ENCODE measurements at regions not wholly inside any gene's neighbourhood (a gene's known extent, or its start where the extent isn't known, plus 50 kb on each side); places are given as distances from the start of the nearest gene placed in this dataset.
"Not testable (repeated sequence)": the region's sequence is repeated elsewhere in the genome, so short reads cannot be mapped to it uniquely, and the experiment has no call there.

DNA sequence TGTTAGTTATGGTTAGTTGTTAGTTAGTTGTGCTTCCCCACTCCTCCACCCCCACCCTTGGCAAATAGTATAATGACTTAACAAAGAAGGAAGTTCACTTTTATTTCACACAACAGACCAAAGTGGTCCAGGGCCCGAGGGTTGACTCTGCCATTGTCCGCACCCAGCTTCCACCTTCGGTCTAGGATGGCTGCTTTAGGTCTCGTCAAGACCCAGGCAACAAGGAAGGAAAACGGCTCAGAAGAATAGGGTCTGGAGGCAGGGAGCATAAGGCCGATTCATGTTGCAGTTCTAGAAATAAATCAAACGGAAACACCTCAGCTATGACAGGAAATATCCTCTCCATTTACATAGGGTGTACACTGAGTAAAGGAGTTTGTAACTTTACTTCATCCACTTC is 206.0 kb upstream of the CXCR4 start:
- no peak for DNase-seq (ENCODE audit: low read depth)

- no peak for DNase-seq (ENCODE audit: low read depth)
Measured at GRCh38 chr2:136323195-136323594, 205.2 kb upstream of the CXCR4 start.

- DNase-seq (ENCODE audit: low read depth), result no peak
Measured at GRCh38 chr2:136322428-136322827, 204.5 kb upstream of the CXCR4 start.

DNA sequence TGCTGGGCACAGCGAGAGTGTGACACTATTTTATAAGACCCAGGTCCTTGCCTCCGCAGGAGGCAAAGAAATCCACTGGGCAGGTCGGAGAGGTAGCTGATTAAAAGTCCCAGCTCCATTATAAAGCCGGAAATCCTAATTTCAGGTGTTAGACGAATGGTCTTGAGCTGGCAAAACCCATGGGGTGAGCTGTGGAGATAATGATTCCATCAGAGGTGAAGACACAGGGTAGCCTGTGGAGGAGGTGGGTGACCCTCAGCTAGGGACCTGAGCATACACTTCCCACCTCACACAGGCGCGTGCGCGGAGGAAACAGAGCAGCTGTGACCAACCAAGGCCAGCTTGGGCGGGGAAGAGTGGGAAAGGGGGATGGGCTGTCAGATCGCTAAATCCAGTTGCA is 201.7 kb upstream of the CXCR4 start:
- DNase-seq (ENCODE audit: low read depth), result no peak

DNA sequence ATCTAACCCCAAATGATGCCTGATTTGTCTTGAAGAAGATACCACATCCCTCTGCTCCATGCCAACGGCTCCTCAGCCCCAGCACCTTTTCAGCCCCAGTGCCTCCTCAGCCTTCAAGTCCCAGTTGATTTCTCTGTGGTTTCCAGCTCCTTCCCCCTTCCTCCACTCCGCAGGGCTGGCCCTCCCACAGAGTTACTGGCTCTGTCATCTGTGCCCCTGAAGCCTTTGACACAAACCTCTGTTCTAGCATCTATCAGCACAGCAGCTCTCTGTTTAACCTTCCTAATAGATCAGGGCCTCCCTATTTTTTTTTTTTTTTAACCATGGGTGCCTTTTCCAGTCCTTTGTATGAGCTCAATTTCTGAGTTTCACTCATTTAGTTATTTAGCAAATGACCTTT is 201.3 kb upstream of the CXCR4 start:
- DNase-seq (ENCODE audit: low read depth), result no peak

DNA sequence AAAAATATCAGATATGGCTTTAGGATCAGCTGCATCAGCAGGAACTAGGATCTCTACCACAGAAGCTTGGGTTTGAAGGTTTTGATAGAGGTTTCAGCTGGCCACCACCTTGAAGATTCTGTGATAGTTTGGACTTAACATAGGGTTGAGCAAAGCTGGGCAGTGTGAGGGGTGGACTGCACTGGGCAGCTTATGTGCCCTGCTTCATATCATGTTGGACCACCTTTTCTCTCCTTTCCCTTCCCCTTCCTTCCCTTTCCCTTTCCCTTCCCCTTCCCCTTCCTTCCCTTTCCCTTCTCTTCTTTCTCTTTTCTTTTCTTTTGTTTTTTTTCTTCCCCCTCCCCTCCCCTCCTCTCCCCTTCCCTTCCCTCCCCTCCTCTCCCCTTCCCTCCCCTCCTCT is 196.3 kb upstream of the CXCR4 start:
- no peak for DNase-seq (ENCODE audit: low read depth)

DNA sequence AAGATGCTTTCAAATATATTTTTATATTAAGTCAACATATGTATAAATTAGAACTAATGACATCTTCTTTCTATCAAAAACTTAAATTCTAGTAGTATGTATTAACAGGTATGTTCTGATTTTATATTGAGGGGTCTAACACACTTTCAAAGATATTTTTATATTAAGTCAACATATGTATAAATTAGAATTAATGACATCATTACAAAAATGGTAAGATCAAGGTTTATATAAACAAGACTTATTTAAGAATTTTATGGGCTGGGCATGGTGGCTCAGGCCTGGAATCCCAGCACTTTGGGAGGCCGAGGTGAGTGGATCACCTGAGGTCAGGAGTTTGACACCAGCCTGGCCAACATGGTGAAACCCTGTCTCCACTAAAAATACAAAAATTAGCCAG is 194.6 kb upstream of the CXCR4 start:
- not testable (repeated sequence) for DNase-seq (ENCODE audit: low read depth)

- no peak for DNase-seq (ENCODE audit: low read depth)
Measured at GRCh38 chr2:136310797-136311603, 193.1 kb upstream of the CXCR4 start.

- no peak for DNase-seq (ENCODE audit: low read depth)
Measured at GRCh38 chr2:136310005-136310495, 192.1 kb upstream of the CXCR4 start.

DNA sequence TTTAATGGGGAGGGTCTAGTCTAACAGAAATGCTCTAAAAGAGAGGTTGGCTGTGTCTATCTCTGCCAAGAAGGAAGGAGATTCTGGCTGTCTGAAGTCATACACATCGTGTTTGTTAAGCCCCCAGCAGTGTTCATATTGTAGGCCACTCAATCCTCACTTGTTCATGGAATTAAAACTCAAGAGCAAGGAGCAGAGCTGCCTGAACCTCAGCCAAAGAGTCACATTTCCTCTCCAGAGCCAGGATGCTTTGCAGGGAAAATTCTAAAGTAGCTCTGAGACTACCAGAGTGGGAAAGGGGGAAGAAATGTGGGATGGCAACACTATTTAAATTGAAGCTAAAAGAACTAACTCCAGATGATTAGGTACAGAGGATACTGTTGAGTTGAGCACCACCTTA is 190.7 kb upstream of the CXCR4 start:
- DNase-seq (ENCODE audit: low read depth), result no peak

DNA sequence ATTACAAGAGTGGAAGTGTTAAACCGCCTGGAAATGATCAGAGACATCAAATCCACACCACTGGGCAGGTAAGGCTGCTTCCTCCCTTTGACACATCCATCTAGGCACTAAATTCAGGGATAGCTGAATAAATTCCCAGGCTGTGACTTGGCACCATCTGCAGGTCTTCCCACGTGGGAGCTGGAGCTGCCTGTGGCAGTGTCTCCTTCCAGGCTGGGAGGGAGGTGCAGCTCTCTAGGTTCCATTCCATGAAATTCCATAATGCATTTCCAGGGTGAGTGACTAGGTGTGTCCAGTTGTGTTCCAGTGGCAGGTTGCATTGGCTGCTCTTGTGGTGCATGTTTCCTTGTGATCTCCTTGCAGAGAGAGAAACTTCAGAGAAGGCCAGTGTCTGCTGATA is 188.9 kb upstream of the CXCR4 start:
- DNase-seq (ENCODE audit: low read depth), result no peak

GRCh38 chr2:136305517-136306192 is 187.7 kb upstream of the CXCR4 start:
- DNase-seq (ENCODE audit: low read depth), result peak; percentile 24

GRCh38 chr2:136301006-136301405 is 183.1 kb upstream of the CXCR4 start:
- no peak for DNase-seq (ENCODE audit: low read depth)

DNA sequence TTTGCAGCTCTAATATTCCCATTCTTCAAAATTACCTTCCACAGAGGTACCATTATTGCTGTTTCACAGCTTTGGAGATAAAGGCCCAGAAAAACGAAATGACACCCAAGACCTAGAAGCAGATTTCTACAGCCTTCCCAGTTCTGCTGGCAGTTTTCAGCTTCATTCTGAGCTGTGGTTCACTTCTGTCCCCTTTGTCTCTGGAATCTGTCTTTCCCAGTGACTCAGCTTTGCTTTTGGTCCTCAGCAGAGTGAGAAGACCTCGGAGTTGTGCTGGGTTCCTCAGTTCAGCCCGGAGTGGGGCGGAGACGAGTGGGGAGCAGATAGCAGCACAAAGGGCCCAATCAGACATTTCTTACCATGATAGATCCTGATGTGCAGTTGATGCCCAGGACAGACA is 180.7 kb upstream of the CXCR4 start:
- DNase-seq (ENCODE audit: low read depth), result no peak

DNA sequence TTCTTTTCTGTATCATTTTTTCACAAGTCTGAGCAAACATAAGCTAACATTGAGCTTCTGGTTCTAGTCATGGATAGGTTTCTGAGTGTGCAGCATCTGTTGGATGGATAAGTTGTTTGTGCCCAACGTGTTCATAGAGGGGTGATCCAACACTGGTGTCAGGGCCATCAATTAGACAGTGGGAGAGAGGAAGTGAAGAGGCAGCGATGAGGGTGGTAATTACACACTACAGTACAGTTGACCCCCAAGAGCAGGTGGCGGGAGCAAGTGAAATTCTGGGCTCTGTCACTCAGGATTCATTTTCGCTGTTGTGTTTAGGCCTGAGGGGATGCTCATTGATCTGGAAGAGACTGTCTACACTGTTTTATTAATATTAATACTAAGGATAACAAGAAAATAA is 180.0 kb upstream of the CXCR4 start:
- no peak for DNase-seq (ENCODE audit: low read depth)

DNA sequence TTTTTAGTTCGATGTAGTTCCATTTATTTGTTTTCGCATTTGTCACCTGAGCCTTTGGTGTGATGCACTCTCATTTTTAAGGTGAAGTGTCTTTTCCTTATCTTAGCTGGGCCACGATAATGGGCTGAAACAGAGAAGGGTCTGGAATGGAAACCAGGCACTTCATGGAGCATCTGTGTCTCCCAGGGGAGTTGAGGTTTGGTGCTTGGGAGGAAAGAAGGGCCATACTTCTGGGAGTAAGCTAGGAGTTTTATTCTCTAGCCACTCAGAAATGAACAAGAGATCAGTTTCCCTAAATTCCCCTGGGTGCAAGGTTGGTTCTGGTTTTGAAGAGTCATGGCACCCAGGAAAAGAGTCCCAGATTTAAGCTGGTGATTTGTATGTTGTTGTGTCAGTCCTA is 179.4 kb upstream of the CXCR4 start:
- no peak for DNase-seq (ENCODE audit: low read depth)

GRCh38 chr2:136295168-136295567 is 177.2 kb upstream of the CXCR4 start:
- DNase-seq (ENCODE audit: low read depth), result no peak

- no peak for DNase-seq (ENCODE audit: low read depth)
Measured at GRCh38 chr2:136291871-136292270, 173.9 kb upstream of the CXCR4 start.

DNA sequence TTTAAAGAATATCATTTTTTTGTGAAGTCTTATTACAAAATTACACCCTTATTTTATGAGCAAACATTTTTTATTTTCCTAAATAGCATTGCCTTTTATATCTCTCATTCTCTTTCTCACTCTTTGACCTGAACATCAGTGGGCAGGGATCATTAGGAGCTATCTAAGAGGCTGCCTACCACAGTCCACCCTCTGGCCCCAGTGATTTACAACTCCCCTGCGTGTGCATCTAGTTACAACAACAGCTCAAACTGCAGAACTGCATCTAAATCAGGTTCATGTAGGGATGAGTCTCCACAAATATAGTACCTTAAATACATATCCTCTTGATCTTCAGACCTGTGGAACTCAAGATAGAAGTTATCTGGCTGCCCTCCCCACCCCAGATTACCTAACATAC is 172.4 kb upstream of the CXCR4 start:
- no peak for DNase-seq (ENCODE audit: low read depth)

DNA sequence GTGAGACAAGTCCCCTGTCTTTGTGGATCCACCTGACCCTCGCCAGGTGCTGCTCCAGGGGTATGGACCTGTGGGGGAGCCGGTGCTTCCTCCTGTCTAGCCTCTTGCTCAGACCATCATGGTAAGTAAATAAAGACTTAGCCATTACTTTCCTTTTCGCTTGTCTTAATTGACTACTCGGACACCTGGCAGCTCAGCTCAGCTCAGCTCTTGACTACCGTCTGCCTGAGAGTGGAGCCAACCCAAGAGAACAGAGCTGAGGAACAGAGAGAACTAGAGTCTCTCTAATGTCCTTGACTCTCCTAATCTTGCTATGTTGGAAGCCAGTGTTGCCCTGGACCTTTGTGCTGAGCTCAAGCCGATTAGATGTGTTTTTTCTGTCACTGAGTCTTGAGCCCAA is 170.3 kb upstream of the CXCR4 start:
- DNase-seq (ENCODE audit: low read depth), result no peak

GRCh38 chr2:136286423-136286822 is 168.5 kb upstream of the CXCR4 start:
- DNase-seq (ENCODE audit: low read depth), result no peak

- no peak for DNase-seq (ENCODE audit: low read depth)
Measured at GRCh38 chr2:136284226-136285119, 166.5 kb upstream of the CXCR4 start.

GRCh38 chr2:136282251-136282650 is 164.3 kb upstream of the CXCR4 start:
- no peak for DNase-seq (ENCODE audit: low read depth)
